DND-41 (cell line): ENCODE measurements at regions not wholly inside any gene's neighbourhood (a gene's known extent, or its start where the extent isn't known, plus 50 kb on each side); places are given as distances from the start of the nearest gene placed in this dataset.

Experiments used
- CTCF ChIP-seq: IDR thresholded peaks from 2 replicates; pipeline ENCODE4 v1.5.1; 2012; ENCODE audit warnings: borderline replicate concordance, low read length, moderate library complexity, mild to moderate bottlenecking; ENCODE audit not compliant: poor library complexity, severe bottlenecking; ENCODE audit errors: extremely low read depth
- EZH2 ChIP-seq: IDR thresholded peaks from 3 replicates; pipeline ENCODE4 v1.6.1; 2012; ENCODE audit warnings: borderline replicate concordance, low read depth, mild to moderate bottlenecking, moderate library complexity, low read length, inconsistent platforms; ENCODE audit not compliant: severe bottlenecking

DNA sequence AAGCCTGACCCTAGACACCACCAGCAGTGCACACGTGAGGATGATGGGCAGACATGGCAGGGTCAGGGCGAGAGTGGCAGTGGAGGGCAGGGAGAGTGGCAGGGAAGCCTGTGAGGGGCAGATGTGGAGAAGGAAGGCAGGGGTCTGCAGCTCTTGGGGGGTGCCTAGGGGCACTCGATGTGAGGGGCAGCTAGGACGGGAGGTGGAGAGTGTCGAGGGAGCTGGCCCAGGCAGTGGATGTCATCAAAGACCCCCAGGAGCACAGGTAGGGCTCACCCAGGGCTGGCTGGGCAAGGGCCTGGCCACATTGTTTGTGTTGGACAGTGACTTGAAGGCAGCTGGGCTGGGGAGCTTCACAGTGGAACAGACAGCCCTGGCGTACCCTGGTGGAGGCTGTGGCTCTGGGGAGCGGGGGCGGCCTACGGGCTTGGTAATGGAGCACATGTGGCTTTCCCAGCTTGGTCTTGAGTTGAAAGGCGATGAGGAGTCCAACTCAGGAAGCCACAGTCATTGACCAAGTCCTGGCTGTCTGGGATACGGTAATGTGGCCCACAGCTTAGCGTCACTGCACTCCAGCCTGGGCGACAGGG is 87.1 kb downstream of the RTP5 start:
- no peak for TF ChIP-seq CTCF
- TF ChIP-seq EZH2, result no peak
